ENCODE measurements at regions not wholly inside any gene's neighbourhood (a gene's known extent, or its start where the extent isn't known, plus 50 kb on each side); places are given as distances from the start of the nearest gene placed in this dataset.
"Not testable (repeated sequence)": the region's sequence is repeated elsewhere in the genome, so short reads cannot be mapped to it uniquely, and the experiment has no call there.

GRCh38 chr14:97162621-97163020 lies 365.4 kb downstream of the VRK1 start:
- in situ Hi-C loops (cut with MboI; ENCODE audit: low sequenced_read_pairs, unreplicated experiment) = no loop called here
- no peak for DNase-seq (ENCODE audit: low spot score)
- no peak for TF ChIP-seq CTCF (IDR thresholded peaks at IDR 0.05; ENCODE audit: borderline replicate concordance, control extremely low read depth, extremely low read depth, insufficient read depth, missing control alignments)

GRCh38 chr14:97164021-97164420 lies 366.8 kb downstream of the VRK1 start:
- no peak for TF ChIP-seq CTCF (IDR thresholded peaks at IDR 0.05; ENCODE audit: borderline replicate concordance, control extremely low read depth, extremely low read depth, insufficient read depth, missing control alignments)
- DNase-seq (ENCODE audit: low spot score) = no peak
- in situ Hi-C loops (cut with MboI; ENCODE audit: low sequenced_read_pairs, unreplicated experiment) = no loop called here

- DNase-seq (ENCODE audit: low spot score) = no peak
- no peak for TF ChIP-seq CTCF (IDR thresholded peaks at IDR 0.05; ENCODE audit: borderline replicate concordance, control extremely low read depth, extremely low read depth, insufficient read depth, missing control alignments)
- in situ Hi-C loops (cut with MboI; ENCODE audit: low sequenced_read_pairs, unreplicated experiment) = no loop called here
These were observed 369.3 kb downstream of the VRK1 start for GRCh38 chr14:97166497-97166896.

- in situ Hi-C loops (cut with MboI; ENCODE audit: low sequenced_read_pairs, unreplicated experiment) = not testable (repeated sequence)
These were observed 370.4 kb downstream of the VRK1 start for GRCh38 chr14:97167577-97167976.

GRCh38 chr14:97172644-97173043 lies 375.5 kb downstream of the VRK1 start:
- TF ChIP-seq CTCF (IDR thresholded peaks at IDR 0.05; ENCODE audit: borderline replicate concordance, control extremely low read depth, extremely low read depth, insufficient read depth, missing control alignments) = no peak
- in situ Hi-C loops (cut with MboI; ENCODE audit: low sequenced_read_pairs, unreplicated experiment) = no loop called here
- no peak for DNase-seq (ENCODE audit: low spot score)

More at GRCh38 chr14:97167577-97167976, 370.4 kb downstream of the VRK1 start:
- DNase-seq (ENCODE audit: low spot score) = not testable (repeated sequence)

GRCh38 chr14:97177016-97177415 lies 379.8 kb downstream of the VRK1 start:
- DNase-seq (ENCODE audit: low spot score) = peak; percentile 18
- in situ Hi-C loops (cut with MboI; ENCODE audit: low sequenced_read_pairs, unreplicated experiment) = no loop called here
- peak; percentile 30 for TF ChIP-seq CTCF (IDR thresholded peaks at IDR 0.05; ENCODE audit: borderline replicate concordance, control extremely low read depth, extremely low read depth, insufficient read depth, missing control alignments)

- DNase-seq (ENCODE audit: low spot score) = no peak
- in situ Hi-C loops (cut with MboI; ENCODE audit: low sequenced_read_pairs, unreplicated experiment) = no loop called here
- TF ChIP-seq CTCF (IDR thresholded peaks at IDR 0.05; ENCODE audit: borderline replicate concordance, control extremely low read depth, extremely low read depth, insufficient read depth, missing control alignments) = no peak
These were observed 380.5 kb downstream of the VRK1 start for GRCh38 chr14:97177635-97178034.
